HCT116 (cell line): ENCODE measurements at regions not wholly inside any gene's neighbourhood (a gene's known extent, or its start where the extent isn't known, plus 50 kb on each side); places are given as distances from the start of the nearest gene placed in this dataset.

Experiments
- ATAC-seq: fragments of 200-7000 bp; cut with Tn5 transposase; 2 replicates; pipeline ENCODE4 v1.9.1; 2020; ENCODE audit warnings: mild to moderate bottlenecking, moderate library complexity
- BruUV-seq: library from RNA; stranded (reverse); fragments of 400-500 nt; replicated peaks from 2 replicates; lab custom pipeline; 2021; lab: Mats Ljungman, UMichigan
- CTCF ChIA-PET: fragments of 300-600 bp; sonication (Branson Sonifier 250); formaldehyde crosslinking; loops from one replicate; lab custom pipeline; 2021; ENCODE audit warnings: antibody characterized with exemption; lab: Charles Lee
- POLR2A ChIA-PET: fragments of 300-600, 350-600 bp; sonication (Branson Sonifier 250); formaldehyde crosslinking; loops from one replicate; lab custom pipeline; 2021; ENCODE audit warnings: antibody characterized with exemption; lab: Charles Lee
- RAD21 ChIA-PET, 2 experiments: fragments of 300-600 bp; sonication (Branson Sonifier 250); formaldehyde crosslinking; loops; one replicate each; lab custom pipeline; 2023; ENCODE audit warnings: low total read pairs in 2 of 2; ENCODE audit not compliant: uncharacterized antibody in 2 of 2, unreplicated experiment in 2 of 2, low non-redundant PET in 1 of 2; lab: Charles Lee
- DNase-seq: peaks from one replicate; pipeline ENCODE4 v3.0.0-alpha.2; 2010; ENCODE audit warnings: low read depth, low spot score
- H2AFZ ChIP-seq: fragments of 200-600 bp; shearing (Covaris generic), sonication (generic); 2 replicates; pipeline ENCODE4 v1.6.1; 2017; ENCODE audit warnings: low read depth, mixed run types, mixed read lengths, antibody characterized with exemption, low read length; ENCODE audit not compliant: poor library complexity, severe bottlenecking
- H3K27ac ChIP-seq: 2 replicates; pipeline ENCODE4 v1.5.1; 2012; ENCODE audit warnings: low read depth, low read length
- H3K27me3 ChIP-seq: fragments of 200-600 bp; sonication (generic); 2 replicates; pipeline ENCODE4 v1.6.1; 2016; ENCODE audit warnings: mixed run types, low read length, mixed read lengths; ENCODE audit not compliant: insufficient read depth
- H3K36me3 ChIP-seq, 2 experiments: fragments of 200-500 bp in 1 of 2; fragments of 200-600 bp in 1 of 2; sonication (Bioruptor generic) in 1 of 2; sonication (generic) in 1 of 2; 2 replicates each; pipeline versions ENCODE4 v1.5.1 to v1.6.1; 2014 to 2016; ENCODE audit warnings: low read length in 2 of 2, inconsistent platforms in 1 of 2, mixed read lengths in 1 of 2, mixed run types in 1 of 2; ENCODE audit not compliant: insufficient read depth in 2 of 2, control insufficient read depth in 1 of 2
- H3K4me1 ChIP-seq, 2 experiments: fragments of 200-600 bp in 1 of 2; sonication (generic) in 1 of 2; 2 replicates each; pipeline versions ENCODE4 v1.5.1 to v1.6.1; 2012 to 2017; ENCODE audit warnings: low read length in 2 of 2, inconsistent platforms in 1 of 2, mild to moderate bottlenecking in 1 of 2, mixed read lengths in 1 of 2, mixed run types in 1 of 2, moderate library complexity in 1 of 2; ENCODE audit not compliant: insufficient read depth in 2 of 2, control insufficient read depth in 1 of 2
- H3K4me2 ChIP-seq: fragments of 200-600 bp; sonication (generic); 2 replicates; pipeline ENCODE4 v1.6.1; 2017; ENCODE audit warnings: mixed run types, low read length, mixed read lengths
- H3K4me3 ChIP-seq, 2 experiments: fragments of 200-600 bp in 1 of 2; sonication (generic) in 1 of 2; replicated peaks in 1 of 2; 2 replicates each; pipeline ENCODE4 v1.5.1; 2011 to 2016; ENCODE audit warnings: low read length in 2 of 2, control low read depth in 1 of 2, low read depth in 1 of 2, mild to moderate bottlenecking in 1 of 2, mixed read lengths in 1 of 2, mixed run types in 1 of 2
- H3K79me2 ChIP-seq: fragments of 200-600 bp; sonication (generic); 2 replicates; pipeline ENCODE4 v1.6.1; 2017; ENCODE audit warnings: mild to moderate bottlenecking, mixed run types, low read length, moderate library complexity, mixed read lengths; ENCODE audit not compliant: insufficient read depth
- H3K9ac ChIP-seq: fragments of 200-600 bp; sonication (generic); 2 replicates; pipeline ENCODE4 v1.6.1; 2016; ENCODE audit warnings: low read length, mixed read lengths
- H3K9me2 ChIP-seq: fragments of 200-600 bp; sonication (generic), shearing (Covaris generic); 2 replicates; pipeline ENCODE4 v1.6.1; 2017; ENCODE audit warnings: mixed run types, mild to moderate bottlenecking, moderate library complexity; ENCODE audit not compliant: insufficient read depth
- H3K9me3 ChIP-seq, 2 experiments: fragments of 200-500 bp in 1 of 2; fragments of 200-600 bp in 1 of 2; sonication (Bioruptor generic) in 1 of 2; sonication (generic) in 1 of 2; 2 replicates each; pipeline ENCODE4 v1.6.1; 2014 to 2017; ENCODE audit warnings: low read length in 2 of 2, mixed read lengths in 2 of 2, inconsistent platforms in 1 of 2, low read depth in 1 of 2, mild to moderate bottlenecking in 1 of 2, mixed run types in 1 of 2, moderate library complexity in 1 of 2; ENCODE audit not compliant: control insufficient read depth in 1 of 2, insufficient read depth in 1 of 2
- H4K20me1 ChIP-seq: fragments of 200-600 bp; sonication (generic), shearing (Covaris generic); 2 replicates; pipeline ENCODE4 v1.6.1; 2017; ENCODE audit warnings: mixed run types, mild to moderate bottlenecking, moderate library complexity; ENCODE audit not compliant: insufficient read depth
- CBX3 ChIP-seq: IDR thresholded peaks from 2 replicates; pipeline ENCODE4 v1.6.1; 2012; ENCODE audit warnings: low read depth
- EGR1 ChIP-seq: IDR thresholded peaks from 2 replicates; pipeline ENCODE4 v1.6.1; 2012; ENCODE audit warnings: low read depth
- SIN3A ChIP-seq: IDR thresholded peaks from 2 replicates; pipeline ENCODE4 v1.6.1; 2012; ENCODE audit warnings: low read depth
- SRF ChIP-seq: IDR thresholded peaks from 2 replicates; pipeline ENCODE4 v1.6.1; 2012; ENCODE audit warnings: low read depth
- TCF7L2 ChIP-seq: IDR thresholded peaks from 2 replicates; pipeline ENCODE4 v1.7.0; 2011; ENCODE audit warnings: borderline replicate concordance, inconsistent platforms; ENCODE audit not compliant: insufficient read depth, insufficient read length; ENCODE audit errors: extremely low read depth
- ZFX ChIP-seq: fragments of 450-650 bp; IDR thresholded peaks from 2 replicates; pipeline ENCODE4 v1.6.1; 2017
- ZNF274 ChIP-seq: fragments of 200-500 bp; sonication (Bioruptor generic); IDR thresholded peaks from 2 replicates; pipeline ENCODE4 v1.6.1; 2014; ENCODE audit warnings: mild to moderate bottlenecking, low read depth, low read length, inconsistent platforms
- intact Hi-C: fragments of 100-400 bp; cut with micrococcal nuclease; formaldehyde crosslinking; loops from 2 replicates; pipeline ENCODE4 v1.10.0; 2022
- TF ChIP-seq, protein P1 (sequence below): IDR thresholded peaks from 2 replicates; pipeline ENCODE4 v1.6.1; 2012

- TF ChIP-seq ZNF274 (no peak), CBX3 (no peak), TCF7L2 (no peak), SRF (no peak), ZFX (no peak)
Observed at GRCh38 chr6:12528136-12528535, 188.4 kb upstream of the PHACTR1 start (continued).

DNA sequence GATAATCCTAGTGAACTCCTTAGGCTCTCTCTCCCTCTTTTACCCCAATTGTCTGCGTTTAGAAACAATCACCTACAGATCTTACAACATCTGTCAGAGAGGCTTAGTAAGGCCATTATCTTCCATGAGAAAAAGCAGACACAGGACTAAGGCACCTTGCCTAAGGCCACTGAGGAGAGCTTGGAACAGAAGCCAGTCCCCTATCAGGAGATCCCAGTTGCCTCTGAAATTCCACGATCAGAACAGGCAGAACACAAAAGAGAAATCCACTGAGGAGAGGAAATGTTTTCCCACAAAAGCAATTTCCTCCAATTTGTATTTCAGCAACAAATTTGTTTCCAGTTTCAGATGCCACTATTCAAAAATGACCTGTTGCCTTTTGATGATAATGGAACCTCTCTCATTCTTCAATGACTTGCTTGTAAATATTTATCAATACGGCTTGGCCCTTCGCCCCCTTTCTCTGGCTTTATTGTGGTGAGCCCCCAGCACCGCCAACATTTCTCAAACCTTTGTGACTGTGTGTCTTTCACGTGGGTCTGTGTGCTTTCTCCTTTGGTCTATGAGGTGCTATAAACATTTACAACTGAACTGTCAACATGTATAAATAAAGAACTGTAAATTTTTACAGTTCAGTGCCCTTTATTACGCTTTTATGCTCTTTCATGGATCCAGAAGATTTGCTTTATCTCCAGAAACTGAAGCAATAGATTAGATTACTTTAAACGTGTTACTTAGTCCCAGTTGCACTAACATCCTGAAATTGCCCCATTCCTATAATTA, 187.8 kb upstream of the PHACTR1 start:
- no peak for DNase-seq
- no peaks in the 10 kb centered on the region for H3K9me3 ChIP-seq
- H3K4me3 ChIP-seq: no peak overlapping the region
- no peaks in the 10 kb centered on the region for H3K4me1 ChIP-seq
- no peaks in the 10 kb centered on the region for H4K20me1 ChIP-seq
- no peaks in the 10 kb centered on the region for H3K9me2 ChIP-seq
- H2AFZ ChIP-seq: no peak overlapping the region
- H3K4me2 ChIP-seq: no peak overlapping the region
- H3K36me3 ChIP-seq: no peaks in the 10 kb centered on the region
- no peak for ATAC-seq
- H3K9ac ChIP-seq: no peak overlapping the region
- no peak for TF ChIP-seq SIN3A
- no peak for TF ChIP-seq TCF7L2
- TF ChIP-seq EGR1: no peak
- TF ChIP-seq, protein P1, sequence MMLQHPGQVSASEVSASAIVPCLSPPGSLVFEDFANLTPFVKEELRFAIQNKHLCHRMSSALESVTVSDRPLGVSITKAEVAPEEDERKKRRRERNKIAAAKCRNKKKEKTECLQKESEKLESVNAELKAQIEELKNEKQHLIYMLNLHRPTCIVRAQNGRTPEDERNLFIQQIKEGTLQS: no peak
- TF ChIP-seq, all 23 proteins: peak for 0
- ChIA-PET RAD21 (no interaction called here), POLR2A (no interaction called here), CTCF (no interaction called here)
- intact Hi-C loops: no loop called here
- Histone ChIP-seq H3K79me2 (no peaks in the 10 kb centered on the region), H3K27ac (no peak overlapping the region), H3K27me3 (0 out of 2 replicates have a peak, but pooled peaks cover 3% of the 10 kb centered on the region)
- no TSS peak for BruUV-seq
